Neutrophil (primary cell): ENCODE measurements at regions not wholly inside any gene's neighbourhood (a gene's known extent, or its start where the extent isn't known, plus 50 kb on each side); places are given as distances from the start of the nearest gene placed in this dataset.
A peak's percentile ranks its signal among the peaks of the same experiment; 100 is the strongest.
"Not testable (repeated sequence)": the region's sequence is repeated elsewhere in the genome, so short reads cannot be mapped to it uniquely, and the experiment has no call there.

Source experiments
- H3K27ac ChIP-seq: fragments of 200-600 bp; sonication (generic); 2 replicates; pipeline ENCODE4 v1.5.1; 2016; ENCODE audit warnings: mild to moderate bottlenecking, moderate library complexity
- H3K27me3 ChIP-seq: fragments of 200-600 bp; sonication (generic); 2 replicates; pipeline ENCODE4 v1.6.0; 2016; ENCODE audit warnings: mild to moderate bottlenecking
- H3K36me3 ChIP-seq: fragments of 200-600 bp; sonication (generic); 2 replicates; pipeline ENCODE4 v1.5.1; 2017
- H3K4me1 ChIP-seq, 2 experiments: fragments of 200-600 bp in 1 of 2; sonication (generic) in 1 of 2; 1 replicate in 1 of 2; 2 replicates in 1 of 2; pipeline versions ENCODE4 v1.5.1 to v1.6.1; 2013 to 2016; ENCODE audit warnings: low read depth in 1 of 2, low read length in 1 of 2, mild to moderate bottlenecking in 1 of 2, moderate library complexity in 1 of 2; ENCODE audit not compliant: control insufficient read depth in 1 of 2, insufficient read depth in 1 of 2
- H3K4me3 ChIP-seq, 2 experiments: fragments of 200-600 bp in 1 of 2; sonication (generic) in 1 of 2; 1 replicate in 1 of 2; 2 replicates in 1 of 2; pipeline ENCODE4 v1.5.1; 2013 to 2016; ENCODE audit warnings: low read depth in 1 of 2, low read length in 1 of 2, mild to moderate bottlenecking in 1 of 2, moderate library complexity in 1 of 2
- H3K9me3 ChIP-seq: fragments of 200-600 bp; sonication (generic); 2 replicates; pipeline ENCODE4 v1.5.1; 2016
- CTCF ChIP-seq: fragments of 200-600 bp; sonication (generic); IDR thresholded peaks from 2 replicates; pipeline ENCODE4 v1.5.1; 2016; ENCODE audit warnings: antibody characterized with exemption

- Histone ChIP-seq H3K9me3 (no peaks in the 10 kb centered on the region), H3K27ac (peak overlapping the region; percentile 58), H3K36me3 (no peaks in the 10 kb centered on the region), H3K27me3 (no peaks in the 10 kb centered on the region), H3K4me1 (peaks cover 42 to 44% of the 10 kb centered on the region in 2 experiments), H3K4me3 (no peak overlapping the region)
- no peak for TF ChIP-seq CTCF
These were observed 52.3 kb upstream of the WAC start for GRCh38 chr10:28480628-28480965.

- Histone ChIP-seq H3K27ac (peak overlapping the region; percentile 58), H3K4me1 (peaks cover 42 to 44% of the 10 kb centered on the region in 2 experiments)
- not testable (repeated sequence) for H3K4me3 ChIP-seq, H3K27me3 ChIP-seq, H3K36me3 ChIP-seq, H3K9me3 ChIP-seq
These were observed 51.6 kb upstream of the WAC start for GRCh38 chr10:28481346-28481745.

GRCh38 chr10:28481968-28482367 is 51.0 kb upstream of the WAC start:
- H3K4me3 ChIP-seq: no peak overlapping the region
- H3K4me1 ChIP-seq: peaks cover 44 to 46% of the 10 kb centered on the region in 2 experiments
- peak overlapping the region; percentile 58 for H3K27ac ChIP-seq
- H3K9me3 ChIP-seq: no peaks in the 10 kb centered on the region
- H3K27me3 ChIP-seq: no peaks in the 10 kb centered on the region
- no peaks in the 10 kb centered on the region for H3K36me3 ChIP-seq
- TF ChIP-seq CTCF: no peak
